HEK293T (cell line): ENCODE measurements at regions not wholly inside any gene's neighbourhood (a gene's known extent, or its start where the extent isn't known, plus 50 kb on each side); places are given as distances from the start of the nearest gene placed in this dataset.

Source experiments
- CTBP1 ChIP-seq: fragments of 450-650 bp; IDR thresholded peaks from 2 replicates; pipeline ENCODE4 v1.6.1; 2016; ENCODE audit warnings: borderline replicate concordance
- FOXK2 ChIP-seq: fragments of 450-650 bp; IDR thresholded peaks from 2 replicates; pipeline ENCODE4 v1.6.1; 2016; ENCODE audit warnings: mild to moderate bottlenecking
- L3MBTL2 ChIP-seq: fragments of 450-650 bp; conservative IDR thresholded peaks from 2 replicates; pipeline ENCODE4 v1.6.1; 2016; ENCODE audit warnings: mild to moderate bottlenecking
- NFRKB ChIP-seq: fragments of 450-650 bp; IDR thresholded peaks from 2 replicates; pipeline ENCODE4 v1.6.1; 2016; ENCODE audit warnings: mild to moderate bottlenecking, moderate library complexity
- TF ChIP-seq, protein P1 (sequence below): fragments of 450-650 bp; IDR thresholded peaks from 2 replicates; pipeline ENCODE4 v1.6.1; 2016

DNA sequence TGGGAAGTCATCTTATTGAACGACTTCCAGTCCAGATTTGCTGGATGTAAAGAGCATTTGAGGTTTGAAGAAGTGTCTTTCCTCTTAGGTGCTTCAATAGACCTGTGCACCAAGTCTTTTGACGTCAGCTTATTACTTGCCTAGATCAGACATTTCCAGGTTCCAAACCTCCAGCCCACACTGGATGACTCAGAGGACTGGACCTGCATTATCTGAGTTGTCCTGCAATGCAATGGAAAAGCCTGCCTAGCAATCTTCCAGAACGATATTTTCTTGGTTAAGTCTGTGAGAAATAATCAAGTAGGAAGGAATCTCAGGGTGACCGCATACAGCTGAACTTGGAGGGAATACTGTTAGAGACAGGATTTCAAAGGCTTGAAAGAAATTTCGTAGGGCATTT lies 147.2 kb upstream of the MOCS2 start:
- TF ChIP-seq CTBP1: no peak
- no peak for TF ChIP-seq FOXK2
- no peak for TF ChIP-seq L3MBTL2
- TF ChIP-seq NFRKB: no peak
- TF ChIP-seq, protein P1, sequence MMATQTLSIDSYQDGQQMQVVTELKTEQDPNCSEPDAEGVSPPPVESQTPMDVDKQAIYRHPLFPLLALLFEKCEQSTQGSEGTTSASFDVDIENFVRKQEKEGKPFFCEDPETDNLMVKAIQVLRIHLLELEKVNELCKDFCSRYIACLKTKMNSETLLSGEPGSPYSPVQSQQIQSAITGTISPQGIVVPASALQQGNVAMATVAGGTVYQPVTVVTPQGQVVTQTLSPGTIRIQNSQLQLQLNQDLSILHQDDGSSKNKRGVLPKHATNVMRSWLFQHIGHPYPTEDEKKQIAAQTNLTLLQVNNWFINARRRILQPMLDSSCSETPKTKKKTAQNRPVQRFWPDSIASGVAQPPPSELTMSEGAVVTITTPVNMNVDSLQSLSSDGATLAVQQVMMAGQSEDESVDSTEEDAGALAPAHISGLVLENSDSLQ: no peak
